Kidney epithelial cell (primary cell): ENCODE measurements at regions not wholly inside any gene's neighbourhood (a gene's known extent, or its start where the extent isn't known, plus 50 kb on each side); places are given as distances from the start of the nearest gene placed in this dataset.
"Not testable (repeated sequence)": the region's sequence is repeated elsewhere in the genome, so short reads cannot be mapped to it uniquely, and the experiment has no call there.

ENCODE experiments used
- DNase-seq: peaks from one replicate; pipeline ENCODE4 v3.0.0-alpha.2; 2010; ENCODE audit warnings: low read depth
- H3K27me3 ChIP-seq: 2 replicates; pipeline ENCODE4 v1.6.0; 2011; ENCODE audit warnings: low read length; ENCODE audit not compliant: control insufficient read depth, insufficient read depth
- H3K36me3 ChIP-seq: 2 replicates; pipeline ENCODE4 v1.5.1; 2011; ENCODE audit warnings: low read length; ENCODE audit not compliant: control insufficient read depth, insufficient read depth
- H3K4me3 ChIP-seq: 2 replicates; pipeline ENCODE4 v1.5.1; 2011; ENCODE audit warnings: low read depth, mild to moderate bottlenecking, control low read depth, low read length
- TF ChIP-seq, protein P1 (sequence below): IDR thresholded peaks from 2 replicates; pipeline ENCODE4 v1.5.1; 2011; ENCODE audit warnings: mild to moderate bottlenecking, moderate library complexity, low read length, control low read depth, inconsistent platforms; ENCODE audit not compliant: insufficient read depth, poor library complexity, severe bottlenecking

DNA sequence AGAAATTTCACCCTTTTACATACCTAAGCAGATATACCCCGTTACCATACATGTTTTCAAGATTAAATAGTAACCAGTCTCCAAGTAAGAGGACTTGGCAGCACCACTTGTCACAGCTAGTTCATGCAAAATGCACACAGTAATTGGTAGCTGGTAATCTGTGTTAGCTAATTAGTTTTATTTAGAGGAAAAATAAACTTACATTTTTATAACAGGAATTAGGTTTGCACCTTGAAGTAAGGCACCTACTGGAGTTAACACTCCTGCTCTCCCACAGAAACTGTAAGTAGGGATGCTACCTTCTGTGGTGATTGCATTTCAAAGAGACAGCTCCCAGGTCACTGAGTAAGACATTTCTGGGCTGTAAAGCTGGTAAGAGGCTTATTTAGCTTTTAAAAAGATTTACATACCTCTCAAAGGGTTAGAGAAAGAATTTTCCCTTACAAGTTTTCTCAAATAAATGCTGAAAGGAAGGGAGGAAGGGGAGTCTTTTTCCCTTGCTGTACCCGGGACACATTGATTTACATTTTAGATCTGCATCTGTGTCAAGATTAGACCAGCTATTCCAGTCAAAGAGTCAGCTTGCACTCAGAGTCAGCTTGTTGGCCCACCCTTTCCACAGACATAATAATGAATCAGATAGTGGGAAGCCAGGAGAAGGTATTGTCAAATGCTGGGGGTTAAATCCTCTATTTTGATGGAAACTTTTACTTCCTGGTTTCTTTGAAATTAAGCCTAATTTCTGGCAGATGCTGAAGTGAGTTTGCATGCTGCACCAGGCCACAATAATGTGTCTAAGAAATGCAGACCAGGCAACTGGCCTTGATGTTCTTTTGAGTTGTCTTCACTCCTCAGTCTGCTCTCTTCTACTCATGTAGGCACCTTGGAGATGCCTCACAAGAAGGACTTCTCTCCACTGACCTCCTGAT, 77.6 kb upstream of the CHD2 start:
- H3K27me3 ChIP-seq = no peaks in the 10 kb centered on the region

GRCh38 chr15:92825985-92826384, 74.1 kb upstream of the CHD2 start:
- TF ChIP-seq, protein P1, sequence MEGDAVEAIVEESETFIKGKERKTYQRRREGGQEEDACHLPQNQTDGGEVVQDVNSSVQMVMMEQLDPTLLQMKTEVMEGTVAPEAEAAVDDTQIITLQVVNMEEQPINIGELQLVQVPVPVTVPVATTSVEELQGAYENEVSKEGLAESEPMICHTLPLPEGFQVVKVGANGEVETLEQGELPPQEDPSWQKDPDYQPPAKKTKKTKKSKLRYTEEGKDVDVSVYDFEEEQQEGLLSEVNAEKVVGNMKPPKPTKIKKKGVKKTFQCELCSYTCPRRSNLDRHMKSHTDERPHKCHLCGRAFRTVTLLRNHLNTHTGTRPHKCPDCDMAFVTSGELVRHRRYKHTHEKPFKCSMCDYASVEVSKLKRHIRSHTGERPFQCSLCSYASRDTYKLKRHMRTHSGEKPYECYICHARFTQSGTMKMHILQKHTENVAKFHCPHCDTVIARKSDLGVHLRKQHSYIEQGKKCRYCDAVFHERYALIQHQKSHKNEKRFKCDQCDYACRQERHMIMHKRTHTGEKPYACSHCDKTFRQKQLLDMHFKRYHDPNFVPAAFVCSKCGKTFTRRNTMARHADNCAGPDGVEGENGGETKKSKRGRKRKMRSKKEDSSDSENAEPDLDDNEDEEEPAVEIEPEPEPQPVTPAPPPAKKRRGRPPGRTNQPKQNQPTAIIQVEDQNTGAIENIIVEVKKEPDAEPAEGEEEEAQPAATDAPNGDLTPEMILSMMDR = no peak
- H3K27me3 ChIP-seq = no peaks in the 10 kb centered on the region
- DNase-seq = no peak

More for the DNA sequence above, 77.6 kb upstream of the CHD2 start:
- no peaks in the 10 kb centered on the region for H3K36me3 ChIP-seq
- TF ChIP-seq, protein P1 = no peak
- no peak overlapping the region for H3K4me3 ChIP-seq
- DNase-seq = no peak

DNA sequence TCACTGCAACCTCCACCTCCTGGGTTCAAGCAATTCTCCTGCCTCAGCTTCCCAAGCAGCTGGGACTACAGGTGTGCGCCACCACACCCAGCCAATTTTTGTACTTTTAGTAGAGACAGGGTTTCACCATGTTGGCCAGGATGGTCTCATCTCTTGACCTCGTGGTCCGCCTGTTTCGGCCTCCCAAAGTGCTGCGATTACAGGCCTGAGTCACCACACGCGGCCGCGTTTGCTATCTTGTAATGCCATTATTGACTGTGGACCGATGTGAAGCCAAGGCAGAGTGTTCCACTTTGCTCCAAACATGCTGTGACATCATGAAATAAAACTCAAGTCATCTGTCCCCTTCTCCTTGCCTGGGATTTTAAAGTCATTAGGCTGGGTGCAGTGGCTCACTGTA, 72.1 kb upstream of the CHD2 start:
- not testable (repeated sequence) for H3K4me3 ChIP-seq, H3K36me3 ChIP-seq, H3K27me3 ChIP-seq, DNase-seq

More at GRCh38 chr15:92825985-92826384, 74.1 kb upstream of the CHD2 start:
- no peaks in the 10 kb centered on the region for H3K36me3 ChIP-seq
- H3K4me3 ChIP-seq = no peak overlapping the region

DNA sequence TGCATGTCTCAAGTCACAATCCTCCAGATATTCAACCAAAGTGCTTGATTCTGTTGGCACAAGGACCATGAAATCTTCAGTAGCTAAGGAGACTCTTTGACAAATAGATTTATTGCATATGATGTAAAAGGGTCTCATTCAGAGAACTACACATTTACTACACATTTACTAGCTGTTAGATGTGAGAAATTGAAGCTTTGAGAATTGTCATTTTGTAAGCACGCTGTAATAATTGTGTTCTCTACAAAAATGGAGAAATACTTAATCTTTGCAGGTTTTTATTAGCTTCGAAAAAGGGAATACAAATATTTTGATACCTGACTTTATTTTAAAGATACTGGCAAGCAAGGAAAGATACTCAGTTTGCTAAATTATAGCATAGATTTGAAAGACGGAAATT, 70.2 kb upstream of the CHD2 start:
- no peak for DNase-seq
- no peaks in the 10 kb centered on the region for H3K27me3 ChIP-seq
- no peak overlapping the region for H3K4me3 ChIP-seq
- no peaks in the 10 kb centered on the region for H3K36me3 ChIP-seq
- TF ChIP-seq, protein P1 = no peak

DNA sequence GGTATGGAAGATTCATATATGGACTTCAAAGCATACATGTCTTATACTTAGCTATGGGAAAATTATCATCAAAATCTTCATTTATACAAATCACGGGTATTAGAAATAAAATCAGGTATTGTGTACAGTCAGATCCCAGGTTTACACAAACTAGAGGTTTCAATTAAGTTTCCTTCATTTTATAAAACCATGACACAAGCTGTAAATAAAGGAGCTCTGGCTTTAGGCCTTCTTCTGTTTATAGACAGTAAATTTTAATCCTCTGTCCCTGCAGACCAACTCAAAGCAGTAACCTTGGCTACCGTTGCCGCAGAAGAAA, 68.8 kb upstream of the CHD2 start:
- H3K4me3 ChIP-seq = no peak overlapping the region
- no peaks in the 10 kb centered on the region for H3K27me3 ChIP-seq
- no peak for DNase-seq
- H3K36me3 ChIP-seq = no peaks in the 10 kb centered on the region
- TF ChIP-seq, protein P1 = no peak

DNA sequence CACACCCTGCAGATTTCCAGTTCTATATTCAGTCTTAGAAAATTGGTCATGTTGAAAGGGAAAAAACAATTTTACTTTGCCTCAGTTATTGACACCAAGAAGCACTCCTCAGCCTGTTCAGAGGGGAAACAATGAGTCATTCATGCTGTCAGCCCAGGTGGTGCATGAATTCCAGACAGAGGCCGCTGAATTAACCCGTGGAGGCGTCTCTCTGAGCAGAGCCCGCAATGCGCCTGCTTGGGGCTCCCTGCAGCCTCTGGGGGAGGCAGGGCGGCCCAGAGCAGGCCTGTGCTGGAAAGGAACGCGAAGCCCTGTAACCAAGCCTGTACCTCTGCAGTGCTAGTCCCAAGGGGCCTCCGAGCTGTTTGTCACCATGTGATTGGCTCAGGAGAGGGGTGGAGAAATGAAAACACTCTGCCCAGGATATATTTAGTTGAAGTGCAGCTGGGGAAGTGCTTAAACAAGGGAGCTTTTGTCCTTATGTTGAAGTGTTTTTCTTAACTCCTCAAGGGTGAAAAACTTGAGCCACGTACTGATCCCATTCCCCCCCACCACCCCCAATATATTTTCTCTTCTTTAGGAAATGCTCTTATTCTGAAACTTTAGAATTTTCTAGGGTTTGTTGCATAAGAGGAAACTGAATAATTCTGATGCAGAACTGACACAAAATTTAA, 68.3 kb upstream of the CHD2 start:
- no peaks in the 10 kb centered on the region for H3K27me3 ChIP-seq
- DNase-seq = peak; percentile 92
- TF ChIP-seq, protein P1 = no peak
- no peak overlapping the region for H3K4me3 ChIP-seq
- no peaks in the 10 kb centered on the region for H3K36me3 ChIP-seq
